Globus pallidus (tissue), 1 donor: ENCODE measurements at regions not wholly inside any gene's neighbourhood (a gene's known extent, or its start where the extent isn't known, plus 50 kb on each side); places are given as distances from the start of the nearest gene placed in this dataset.

Experiments
- DNase-seq: peaks from one replicate; pipeline ENCODE4 v3.0.0-alpha.2; 2015; ENCODE audit warnings: low spot score

- no peak for DNase-seq
Measured at GRCh38 chr20:52783769-52784168, 188.4 kb upstream of the TSHZ2 start.

GRCh38 chr20:52780462-52780861 is 191.7 kb upstream of the TSHZ2 start:
- DNase-seq: no peak

- no peak for DNase-seq
Measured at GRCh38 chr20:52779125-52779524, 193.0 kb upstream of the TSHZ2 start.

- no peak for DNase-seq
Measured at GRCh38 chr20:52777171-52777570, 195.0 kb upstream of the TSHZ2 start.

- no peak for DNase-seq
Measured at GRCh38 chr20:52775786-52776185, 196.4 kb upstream of the TSHZ2 start.

GRCh38 chr20:52768694-52769093 is 203.5 kb upstream of the TSHZ2 start:
- DNase-seq: no peak

GRCh38 chr20:52766645-52767435 is 205.3 kb upstream of the TSHZ2 start:
- DNase-seq: no peak

- DNase-seq: no peak
Measured at GRCh38 chr20:52763321-52763853, 208.8 kb upstream of the TSHZ2 start.

- DNase-seq: no peak
Measured at GRCh38 chr20:52761867-52762266, 210.3 kb upstream of the TSHZ2 start.

GRCh38 chr20:52760791-52761190 is 211.4 kb upstream of the TSHZ2 start:
- DNase-seq: no peak

GRCh38 chr20:52757411-52757810 is 214.7 kb upstream of the TSHZ2 start:
- DNase-seq: no peak

- DNase-seq: no peak
Measured at GRCh38 chr20:52755744-52756143, 216.4 kb upstream of the TSHZ2 start.

GRCh38 chr20:52754366-52754765 is 217.8 kb upstream of the TSHZ2 start:
- DNase-seq: no peak

- DNase-seq: no peak
Measured at GRCh38 chr20:52752023-52752422, 220.1 kb upstream of the TSHZ2 start.

GRCh38 chr20:52751571-52751970 is 220.6 kb upstream of the TSHZ2 start:
- DNase-seq: no peak

- DNase-seq: no peak
Measured at GRCh38 chr20:52749938-52750337, 222.2 kb upstream of the TSHZ2 start.

- DNase-seq: no peak
Measured at GRCh38 chr20:52748990-52749389, 223.2 kb upstream of the TSHZ2 start.

GRCh38 chr20:52748285-52748932 is 223.7 kb upstream of the TSHZ2 start:
- no peak for DNase-seq

- DNase-seq: no peak
Measured at GRCh38 chr20:52747845-52748284, 224.3 kb upstream of the TSHZ2 start.

- DNase-seq: no peak
Measured at GRCh38 chr20:52746770-52747169, 225.4 kb upstream of the TSHZ2 start.

GRCh38 chr20:52746190-52746589 is 226.0 kb upstream of the TSHZ2 start:
- no peak for DNase-seq

- no peak for DNase-seq
Measured at GRCh38 chr20:52744441-52744840, 227.7 kb upstream of the TSHZ2 start.

GRCh38 chr20:52738081-52738480 is 234.1 kb upstream of the TSHZ2 start:
- no peak for DNase-seq
